Fibroblast of lung (primary cell): ENCODE measurements at regions not wholly inside any gene's neighbourhood (a gene's known extent, or its start where the extent isn't known, plus 50 kb on each side); places are given as distances from the start of the nearest gene placed in this dataset.

Source experiments
- DNase-seq, 2 donors: peaks; one replicate each; pipeline versions ENCODE4 v3.0.0 to v3.0.0-alpha.2; 2010; ENCODE audit warnings: low read depth in 2 of 2
- H2AFZ ChIP-seq: 2 replicates; pipeline ENCODE4 v1.5.1; 2012; ENCODE audit warnings: low read length, control low read depth, inconsistent platforms
- H3K27ac ChIP-seq: 2 replicates; pipeline ENCODE4 v1.5.1; 2011; ENCODE audit warnings: low read length, control low read depth; ENCODE audit not compliant: insufficient read depth
- H3K27me3 ChIP-seq: 2 replicates; pipeline ENCODE4 v1.5.1; 2011; ENCODE audit warnings: mild to moderate bottlenecking, low read length; ENCODE audit not compliant: control insufficient read depth, insufficient read depth
- H3K36me3 ChIP-seq: 2 replicates; pipeline ENCODE4 v1.5.1; 2011; ENCODE audit warnings: low read length; ENCODE audit not compliant: control insufficient read depth, insufficient read depth
- H3K4me1 ChIP-seq: 2 replicates; pipeline ENCODE4 v1.5.1; 2011; ENCODE audit warnings: low read length; ENCODE audit not compliant: control insufficient read depth, insufficient read depth; ENCODE audit errors: extremely low read depth
- H3K4me2 ChIP-seq: 2 replicates; pipeline ENCODE4 v1.5.1; 2011; ENCODE audit warnings: low read length, control low read depth; ENCODE audit not compliant: insufficient read depth; ENCODE audit errors: extremely low read depth
- H3K4me3 ChIP-seq, 4 experiments: fragments of 200-600 bp in 1 of 4; sonication (generic) in 1 of 4; replicated peaks in 1 of 4; 2 replicates each; pipeline ENCODE4 v1.5.1; 2011 to 2016; ENCODE audit warnings: low read length in 4 of 4, low read depth in 3 of 4, mild to moderate bottlenecking in 3 of 4, control low read depth in 2 of 4, inconsistent platforms in 1 of 4, mixed read lengths in 1 of 4; ENCODE audit not compliant: insufficient read depth in 1 of 4; ENCODE audit errors: control extremely low read depth in 1 of 4
- H3K79me2 ChIP-seq: 2 replicates; pipeline ENCODE4 v1.5.1; 2012; ENCODE audit warnings: mild to moderate bottlenecking, low read length, inconsistent platforms; ENCODE audit not compliant: control insufficient read depth, insufficient read depth
- H3K9ac ChIP-seq: 2 replicates; pipeline ENCODE4 v1.5.1; 2011; ENCODE audit warnings: mild to moderate bottlenecking, low read length, control low read depth; ENCODE audit not compliant: insufficient read depth
- H3K9me3 ChIP-seq: 2 replicates; pipeline ENCODE4 v1.5.1; 2012; ENCODE audit warnings: low read depth, low read length; ENCODE audit not compliant: control insufficient read depth, insufficient read depth
- H4K20me1 ChIP-seq: 2 replicates; pipeline ENCODE4 v1.5.1; 2011; ENCODE audit warnings: low read length; ENCODE audit not compliant: control insufficient read depth, insufficient read depth; ENCODE audit errors: extremely low read depth
- CTCF ChIP-seq, 2 donors: IDR thresholded peaks in 1 of 2; conservative IDR thresholded peaks in 1 of 2; 1 replicate in 1 of 2; 2 replicates in 1 of 2; pipeline ENCODE4 v1.5.1; 2011 to 2012; ENCODE audit warnings: low read length in 2 of 2, control low read depth in 1 of 2, inconsistent platforms in 1 of 2, low read depth in 1 of 2, mild to moderate bottlenecking in 1 of 2
- EZH2 ChIP-seq: IDR thresholded peaks from 2 replicates; pipeline ENCODE4 v1.5.1; 2012; ENCODE audit warnings: low read length, control low read depth, mild to moderate bottlenecking; ENCODE audit errors: missing control alignments

- Histone ChIP-seq H3K4me1 (no peaks in the 10 kb centered on the region), H3K4me3 (no peak overlapping the region), H2AFZ (no peak overlapping the region), H3K9me3 (no peaks in the 10 kb centered on the region), H3K27me3 (no peaks in the 10 kb centered on the region), H3K27ac (no peak overlapping the region), H3K4me2 (no peak overlapping the region), H4K20me1 (no peaks in the 10 kb centered on the region), H3K9ac (no peak overlapping the region), H3K79me2 (no peaks in the 10 kb centered on the region), H3K36me3 (no peaks in the 10 kb centered on the region)
- no peak for DNase-seq
- TF ChIP-seq CTCF (conservative IDR thresholded peaks at IDR 0.05 in 1 of 2, IDR thresholded peaks at IDR 0.05 in 1 of 2; ENCODE audit: low read depth in 1 of 2, low read length in 2 of 2): no peak
Measured at GRCh38 chr9:11414241-11414640, 801.4 kb upstream of the PTPRD start.

- Histone ChIP-seq H3K4me1 (no peaks in the 10 kb centered on the region), H3K27ac (no peak overlapping the region), H4K20me1 (no peaks in the 10 kb centered on the region), H3K9ac (no peak overlapping the region), H3K36me3 (no peaks in the 10 kb centered on the region), H2AFZ (no peak overlapping the region), H3K27me3 (no peaks in the 10 kb centered on the region), H3K9me3 (no peaks in the 10 kb centered on the region), H3K4me3 (no peak overlapping the region), H3K79me2 (no peaks in the 10 kb centered on the region), H3K4me2 (no peak overlapping the region)
- no peak for TF ChIP-seq CTCF (conservative IDR thresholded peaks at IDR 0.05 in 1 of 2, IDR thresholded peaks at IDR 0.05 in 1 of 2; ENCODE audit: low read depth in 1 of 2, low read length in 2 of 2)
- TF ChIP-seq EZH2: no peak
- no peak for DNase-seq
Measured at GRCh38 chr9:11417782-11418181, 805.0 kb upstream of the PTPRD start.

- H3K27me3 ChIP-seq: no peaks in the 10 kb centered on the region
- H2AFZ ChIP-seq: no peak overlapping the region
- H3K9me3 ChIP-seq: no peaks in the 10 kb centered on the region
- no peaks in the 10 kb centered on the region for H3K36me3 ChIP-seq
- H3K27ac ChIP-seq: no peak overlapping the region
- no peaks in the 10 kb centered on the region for H3K4me1 ChIP-seq
- H4K20me1 ChIP-seq: no peaks in the 10 kb centered on the region
- H3K4me3 ChIP-seq: no peak overlapping the region
- no peak for DNase-seq
- H3K4me2 ChIP-seq: no peak overlapping the region
- no peak for TF ChIP-seq CTCF (conservative IDR thresholded peaks at IDR 0.05 in 1 of 2, IDR thresholded peaks at IDR 0.05 in 1 of 2; ENCODE audit: low read depth in 1 of 2, low read length in 2 of 2)
- no peak overlapping the region for H3K9ac ChIP-seq
- H3K79me2 ChIP-seq: no peaks in the 10 kb centered on the region
Measured at GRCh38 chr9:11431490-11431889, 818.7 kb upstream of the PTPRD start.
